B cell (primary cell): ENCODE measurements at regions not wholly inside any gene's neighbourhood (a gene's known extent, or its start where the extent isn't known, plus 50 kb on each side); places are given as distances from the start of the nearest gene placed in this dataset.

Experiments
- CTCF ChIP-seq: fragments of 200-600 bp; IDR thresholded peaks from one replicate; pipeline ENCODE4 v1.8.0; 2022; ENCODE audit warnings: antibody characterized with exemption, mild to moderate bottlenecking
- EZH2 ChIP-seq: IDR thresholded peaks from 2 replicates; pipeline ENCODE4 v1.6.1; 2012; ENCODE audit warnings: borderline replicate concordance, low read depth, mild to moderate bottlenecking, moderate library complexity, low read length; ENCODE audit not compliant: insufficient read depth, poor library complexity, severe bottlenecking

DNA sequence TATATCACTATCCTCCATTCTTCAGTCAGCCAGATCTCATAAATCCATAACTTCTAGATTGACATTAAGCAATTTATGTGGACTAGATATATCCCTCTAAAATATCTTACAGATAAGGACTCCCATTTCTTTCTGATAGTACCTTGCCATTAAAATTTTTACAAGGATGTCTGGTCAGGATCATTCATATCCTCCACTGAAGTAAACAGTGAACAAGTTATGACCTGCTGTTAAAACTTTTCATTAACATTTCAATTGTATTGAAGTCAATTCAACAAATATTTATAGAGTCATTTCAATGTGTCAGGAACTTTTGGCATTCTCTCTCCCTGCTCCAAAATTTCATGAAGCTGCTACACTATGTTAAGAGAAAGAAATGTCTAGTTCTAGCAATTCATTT is 1159.6 kb downstream of the CDH12 start:
- TF ChIP-seq CTCF (no peak), EZH2 (no peak)
